Mammary epithelial cell (primary cell): ENCODE measurements at regions not wholly inside any gene's neighbourhood (a gene's known extent, or its start where the extent isn't known, plus 50 kb on each side); places are given as distances from the start of the nearest gene placed in this dataset.

Experiments used
- EZH2 ChIP-seq: IDR thresholded peaks from 2 replicates; pipeline ENCODE4 v1.6.1; 2012; ENCODE audit warnings: low read length, inconsistent platforms, borderline replicate concordance
- TF ChIP-seq, protein P1 (sequence below), 2 donors: IDR thresholded peaks in 1 of 2; conservative IDR thresholded peaks in 1 of 2; 2 replicates each; pipeline ENCODE4 v1.5.1; 2011 to 2012; ENCODE audit warnings: inconsistent platforms in 2 of 2, low read length in 2 of 2, mild to moderate bottlenecking in 2 of 2, control low read depth in 1 of 2, low read depth in 1 of 2; ENCODE audit not compliant: insufficient read depth in 1 of 2; ENCODE audit errors: extremely low read depth in 1 of 2

DNA sequence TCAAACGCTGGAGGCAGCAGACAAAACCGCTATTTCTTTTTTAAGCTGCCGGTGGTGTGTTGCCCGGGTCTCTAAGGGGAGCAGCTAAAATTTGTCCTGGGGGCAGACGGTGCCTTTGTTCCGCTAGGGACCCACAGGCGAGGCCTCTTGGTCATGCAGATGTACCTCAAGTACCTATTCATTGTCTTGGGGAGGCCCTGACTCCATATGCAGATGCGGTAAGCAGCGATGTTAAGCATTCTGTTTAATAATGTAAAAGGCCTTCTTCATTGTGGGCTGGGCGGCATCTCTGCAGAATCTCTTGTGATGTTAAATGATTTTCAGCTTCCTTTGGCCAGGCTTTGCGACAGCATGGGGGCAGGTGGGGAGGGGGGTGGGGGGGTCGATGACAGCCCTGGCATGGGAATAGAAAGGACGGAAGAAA, 98.9 kb upstream of the PJA1 start:
- TF ChIP-seq, protein P1, sequence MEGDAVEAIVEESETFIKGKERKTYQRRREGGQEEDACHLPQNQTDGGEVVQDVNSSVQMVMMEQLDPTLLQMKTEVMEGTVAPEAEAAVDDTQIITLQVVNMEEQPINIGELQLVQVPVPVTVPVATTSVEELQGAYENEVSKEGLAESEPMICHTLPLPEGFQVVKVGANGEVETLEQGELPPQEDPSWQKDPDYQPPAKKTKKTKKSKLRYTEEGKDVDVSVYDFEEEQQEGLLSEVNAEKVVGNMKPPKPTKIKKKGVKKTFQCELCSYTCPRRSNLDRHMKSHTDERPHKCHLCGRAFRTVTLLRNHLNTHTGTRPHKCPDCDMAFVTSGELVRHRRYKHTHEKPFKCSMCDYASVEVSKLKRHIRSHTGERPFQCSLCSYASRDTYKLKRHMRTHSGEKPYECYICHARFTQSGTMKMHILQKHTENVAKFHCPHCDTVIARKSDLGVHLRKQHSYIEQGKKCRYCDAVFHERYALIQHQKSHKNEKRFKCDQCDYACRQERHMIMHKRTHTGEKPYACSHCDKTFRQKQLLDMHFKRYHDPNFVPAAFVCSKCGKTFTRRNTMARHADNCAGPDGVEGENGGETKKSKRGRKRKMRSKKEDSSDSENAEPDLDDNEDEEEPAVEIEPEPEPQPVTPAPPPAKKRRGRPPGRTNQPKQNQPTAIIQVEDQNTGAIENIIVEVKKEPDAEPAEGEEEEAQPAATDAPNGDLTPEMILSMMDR (conservative IDR thresholded peaks at IDR 0.05 in 1 of 2, IDR thresholded peaks at IDR 0.05 in 1 of 2; ENCODE audit: extremely low read depth in 1 of 2, insufficient read depth in 1 of 2, low read depth in 1 of 2, low read length in 2 of 2), result no peak
- no peak for TF ChIP-seq EZH2
